Right lobe of liver (tissue), 6 donors: ENCODE measurements at regions not wholly inside any gene's neighbourhood (a gene's known extent, or its start where the extent isn't known, plus 50 kb on each side); places are given as distances from the start of the nearest gene placed in this dataset.
A peak's percentile ranks its signal among the peaks of the same experiment; 100 is the strongest.

ENCODE experiments used
- ATAC-seq, 4 donors: fragments of 200-7000 bp; cut with Tn5 transposase; one replicate each; pipeline ENCODE4 v1.9.1; 2020; ENCODE audit warnings: mild to moderate bottlenecking in 4 of 4, moderate library complexity in 4 of 4
- DNase-seq, 3 donors: peaks; one replicate each; pipeline ENCODE4 v3.0.0-alpha.2; 2020
- H3K27ac ChIP-seq, 3 donors: fragments of 200-600 bp; one replicate each; pipeline ENCODE4 v1.8.0; 2022
- H3K27me3 ChIP-seq, 2 donors: fragments of 200-600 bp; one replicate each; pipeline ENCODE4 v1.8.0; 2022
- H3K36me3 ChIP-seq, 4 donors: fragments of 200-600 bp; sonication (generic) in 1 of 4; one replicate each; pipeline versions ENCODE4 v1.5.1 to v1.8.0; 2017 to 2022; ENCODE audit warnings: control low read depth in 1 of 4
- H3K4me1 ChIP-seq, 4 donors: fragments of 200-600 bp; sonication (generic) in 1 of 4; one replicate each; pipeline versions ENCODE4 v1.5.1 to v1.8.0; 2017 to 2022; ENCODE audit warnings: control low read depth in 1 of 4
- H3K4me3 ChIP-seq, 3 donors: fragments of 200-600 bp; one replicate each; pipeline ENCODE4 v1.8.0; 2022
- H3K9me3 ChIP-seq, 4 donors: fragments of 200-600 bp; sonication (generic) in 1 of 4; one replicate each; pipeline versions ENCODE4 v1.5.1 to v1.8.0; 2017 to 2022; ENCODE audit warnings: control low read depth in 1 of 4
- CTCF ChIP-seq, 4 donors: fragments of 200-600 bp in 3 of 4; fragments of 450-650 bp in 1 of 4; IDR thresholded peaks; one replicate each; pipeline versions ENCODE4 v1.5.1 to v1.8.0; 2016 to 2022; ENCODE audit warnings: antibody characterized with exemption in 4 of 4, mild to moderate bottlenecking in 2 of 4
- POLR2A ChIP-seq: fragments of 450-650 bp; IDR thresholded peaks from one replicate; pipeline ENCODE4 v1.6.1; 2017; ENCODE audit warnings: antibody characterized with exemption, mild to moderate bottlenecking
- WGBS: methylation state at CpG from one replicate; pipeline ENCODE4 v1.1.6; 2018; ENCODE audit warnings: low coverage, low lambda C conversion rate; ENCODE audit not compliant: insufficient coverage; ENCODE audit errors: missing lambda C conversion rate; 5-methylcytosine and 5-hydroxymethylcytosine counted together
- intact Hi-C, 2 donors: fragments of 100-400 bp; cut with DNase I; formaldehyde crosslinking; loops; one replicate each; pipeline versions ENCODE4 v1.11.2 to v1.14.1; 2022
- donor health status: DM: no; HTN: yes; CAD: no.
- donor health status: DM: no; HTN: no; CAD: no.
- donor health status: DM: no; HTN: no; CAD: no.
- donor health status: DM: no; HTN: yes; CAD: no.
- donor health status: DM: no; HTN: yes; CAD: no.

DNA sequence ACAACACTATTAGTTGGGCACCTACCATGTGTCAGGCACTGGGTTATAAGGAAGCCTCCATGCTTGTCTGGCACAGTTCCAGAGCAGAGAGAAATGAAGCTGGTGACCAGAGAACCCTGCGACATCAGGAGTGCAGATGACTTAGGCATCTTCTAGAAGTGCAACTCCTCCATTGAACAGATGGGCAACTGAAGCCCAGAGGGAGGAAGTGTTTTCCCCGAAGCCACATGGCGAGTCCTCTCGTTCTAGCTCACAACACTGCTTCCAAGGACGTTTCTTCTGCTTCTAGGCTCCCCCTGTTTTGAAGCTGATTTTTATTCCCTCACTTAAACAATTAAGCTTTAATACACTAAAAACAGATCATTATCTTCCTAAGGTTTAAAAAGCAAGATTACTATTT is 109.8 kb upstream of the SYT13 start:
- WGBS: 71% methylated on average over 4 of the region's 5 CpGs
- TF ChIP-seq POLR2A (no peak), CTCF (IDR thresholded peaks at IDR 0.05) (no peak)
- H3K4me3 ChIP-seq: no peak overlapping the region
- intact Hi-C loops: no loop called here
- ATAC-seq (no peak), DNase-seq (no peak)
- H3K4me1 ChIP-seq: peaks cover 0 to 40% (median 20%) of the 10 kb centered on the region in 4 donors
- H3K27ac ChIP-seq: no peak overlapping the region
- no peaks in the 10 kb centered on the region for H3K27me3 ChIP-seq
- H3K9me3 ChIP-seq: no peaks in the 10 kb centered on the region
- no peaks in the 10 kb centered on the region for H3K36me3 ChIP-seq

DNA sequence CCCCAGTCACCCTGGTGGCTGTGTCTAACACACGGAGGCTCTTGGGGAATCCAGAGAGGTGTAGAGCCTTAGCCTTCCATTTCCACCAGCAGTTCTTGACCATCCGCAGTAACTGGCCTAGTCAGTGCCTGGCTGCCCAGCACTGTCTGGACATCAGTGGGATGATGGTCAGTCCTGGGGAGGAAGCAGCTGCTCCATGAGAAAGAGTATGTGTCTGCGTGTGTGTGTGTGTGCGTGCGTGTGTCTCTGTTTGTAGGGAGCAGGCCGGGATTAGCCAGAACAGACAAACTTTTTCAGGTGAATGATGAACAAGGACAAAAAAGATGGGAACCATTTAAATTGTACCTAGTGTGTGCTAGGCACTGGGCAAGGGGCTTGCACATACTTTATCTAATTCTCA is 109.3 kb upstream of the SYT13 start:
- peak overlapping the region in 1 of 3 donors; percentile 94 for H3K27ac ChIP-seq
- no peak overlapping the region for H3K4me3 ChIP-seq
- DNase-seq (no peak), ATAC-seq (no peak)
- no peaks in the 10 kb centered on the region for H3K36me3 ChIP-seq
- no peaks in the 10 kb centered on the region for H3K9me3 ChIP-seq
- WGBS: 94% methylated on average over 5 of the region's 6 CpGs
- peaks cover 0 to 45% (median 22%) of the 10 kb centered on the region in 4 donors for H3K4me1 ChIP-seq
- intact Hi-C loops: no loop called here
- no peaks in the 10 kb centered on the region for H3K27me3 ChIP-seq
- TF ChIP-seq CTCF (IDR thresholded peaks at IDR 0.05): no peak
- TF ChIP-seq POLR2A: no peak

DNA sequence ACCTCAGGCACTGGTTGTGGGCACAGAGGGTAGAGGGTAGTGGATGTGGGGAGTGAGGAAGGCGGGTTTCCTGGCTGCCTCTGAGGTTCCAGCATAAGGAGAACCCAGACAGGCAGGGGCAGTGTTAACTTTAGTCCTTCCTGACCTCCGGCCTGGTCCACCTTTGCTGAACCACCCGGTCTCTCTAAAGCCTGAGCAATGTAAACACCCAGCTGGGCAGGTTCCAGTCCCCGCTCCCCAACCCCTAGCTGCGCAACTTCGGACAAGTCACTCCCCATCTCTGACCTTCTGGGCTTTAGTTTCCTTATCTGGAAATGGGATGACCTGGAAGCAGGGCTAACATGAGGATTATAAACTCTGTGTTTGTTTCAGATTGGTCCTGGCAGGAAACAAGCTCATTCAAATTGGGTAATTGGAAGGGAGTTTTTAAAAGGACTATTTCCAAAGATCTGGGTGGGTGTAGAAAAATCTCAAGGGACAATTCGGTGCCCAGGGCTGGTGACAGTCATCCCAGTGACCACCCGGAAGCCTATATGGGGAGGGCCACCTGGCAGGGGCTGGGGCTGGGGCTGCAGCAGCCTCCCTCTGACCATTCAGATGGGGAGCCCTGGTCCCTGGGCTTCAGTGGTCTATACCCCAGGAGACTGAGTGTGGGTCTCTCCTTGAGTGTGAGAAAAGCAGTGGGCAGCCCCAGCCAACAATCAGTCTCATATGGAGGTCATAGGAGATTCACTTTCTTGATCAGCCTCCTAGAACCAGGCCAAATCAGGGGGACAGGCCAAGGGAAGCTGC is 108.3 kb upstream of the SYT13 start:
- peak; percentile 74 to 89 (median 80) for ATAC-seq
- WGBS: 14% methylated on average over 7 of the region's 8 CpGs
- intact Hi-C loops: no loop called here
- Histone ChIP-seq H3K27ac (peak overlapping the region; percentile 67 to 94 (median 85)), H3K4me1 (peaks cover 0 to 54% (median 26%) of the 10 kb centered on the region in 4 donors), H3K36me3 (no peaks in the 10 kb centered on the region), H3K4me3 (no peak overlapping the region), H3K27me3 (no peaks in the 10 kb centered on the region), H3K9me3 (no peaks in the 10 kb centered on the region)
- TF ChIP-seq CTCF (IDR thresholded peaks at IDR 0.05) (no peak), POLR2A (no peak)
- DNase-seq: peak; percentile 85 to 96 (median 96)

- 79% methylated on average over 10 of the region's 11 CpGs for WGBS
- H3K9me3 ChIP-seq: no peaks in the 10 kb centered on the region
- no peaks in the 10 kb centered on the region for H3K27me3 ChIP-seq
- no peaks in the 10 kb centered on the region for H3K36me3 ChIP-seq
- peaks cover 0 to 61% (median 27%) of the 10 kb centered on the region in 4 donors for H3K4me1 ChIP-seq
- peak overlapping the region; percentile 60 to 92 (median 85) for H3K27ac ChIP-seq
- no peak for DNase-seq
- H3K4me3 ChIP-seq: no peak overlapping the region
- intact Hi-C loops: no loop called here
- peak in 1 of 4 donors; percentile 0 for ATAC-seq
- TF ChIP-seq CTCF (IDR thresholded peaks at IDR 0.05) (no peak), POLR2A (no peak)
Observed at GRCh38 chr11:45393826-45394225, 107.7 kb upstream of the SYT13 start.
